ENCODE measurements at regions not wholly inside any gene's neighbourhood (a gene's known extent, or its start where the extent isn't known, plus 50 kb on each side); places are given as distances from the start of the nearest gene placed in this dataset.

- no peak for DNase-seq (ENCODE audit: low spot score)
Measured at GRCh38 chrX:110408949-110409588, 50.4 kb downstream of the RTL9 start.

GRCh38 chrX:110409925-110410324 is 51.3 kb downstream of the RTL9 start:
- DNase-seq (ENCODE audit: low spot score), result no peak

DNA sequence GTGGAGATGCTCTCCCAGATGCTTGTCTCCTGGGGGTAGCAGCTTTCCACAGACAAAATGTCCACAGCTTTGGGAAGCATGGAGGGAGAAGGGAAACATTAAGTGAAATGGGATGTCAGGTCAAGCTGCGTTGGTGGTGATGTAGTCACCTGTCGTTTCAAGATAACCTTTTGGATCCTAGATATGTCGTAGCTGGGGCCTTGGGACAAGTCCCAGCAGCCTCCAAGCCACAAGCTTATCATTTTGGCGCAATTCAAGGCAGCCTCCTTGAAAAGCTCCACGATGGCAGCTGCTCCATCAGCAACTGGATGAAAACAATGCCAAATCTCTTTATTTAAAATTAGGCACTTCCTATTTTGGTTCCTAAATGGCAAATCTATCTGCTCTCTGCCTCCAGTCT is 52.0 kb downstream of the RTL9 start:
- DNase-seq (ENCODE audit: low spot score), result no peak

GRCh38 chrX:110412971-110413726 is 54.5 kb downstream of the RTL9 start:
- DNase-seq (ENCODE audit: low spot score), result peak; percentile 42

DNA sequence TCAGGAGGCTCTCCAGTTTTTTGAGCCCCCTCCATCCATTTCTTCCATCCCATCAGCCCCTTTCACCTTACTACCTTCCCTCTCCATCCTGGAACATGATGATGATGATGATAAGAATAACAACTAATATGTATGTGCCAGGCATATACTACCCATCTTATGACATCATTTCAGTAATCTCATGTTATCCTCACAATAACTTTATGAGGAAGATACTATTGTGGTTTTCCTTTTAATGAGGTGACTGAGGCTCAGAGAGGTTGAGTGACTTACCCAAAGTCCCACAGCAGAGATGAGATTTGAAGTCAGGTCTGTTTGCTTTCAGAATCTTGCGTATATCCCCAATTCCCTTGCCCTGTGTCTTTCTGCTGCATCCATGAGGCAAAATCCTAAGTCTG is 55.1 kb downstream of the RTL9 start:
- DNase-seq (ENCODE audit: low spot score), result no peak

GRCh38 chrX:110414273-110414672 is 55.6 kb downstream of the RTL9 start:
- DNase-seq (ENCODE audit: low spot score), result no peak

GRCh38 chrX:110414679-110415439 is 56.2 kb downstream of the RTL9 start:
- DNase-seq (ENCODE audit: low spot score), result no peak

- no peak for DNase-seq (ENCODE audit: low spot score)
Measured at GRCh38 chrX:110415440-110416170, 57.0 kb downstream of the RTL9 start.

- DNase-seq (ENCODE audit: low spot score), result no peak
Measured at GRCh38 chrX:110417128-110417527, 58.5 kb downstream of the RTL9 start.

GRCh38 chrX:110418316-110419235 is 59.9 kb downstream of the RTL9 start:
- peak; percentile 9 for DNase-seq (ENCODE audit: low spot score)

DNA sequence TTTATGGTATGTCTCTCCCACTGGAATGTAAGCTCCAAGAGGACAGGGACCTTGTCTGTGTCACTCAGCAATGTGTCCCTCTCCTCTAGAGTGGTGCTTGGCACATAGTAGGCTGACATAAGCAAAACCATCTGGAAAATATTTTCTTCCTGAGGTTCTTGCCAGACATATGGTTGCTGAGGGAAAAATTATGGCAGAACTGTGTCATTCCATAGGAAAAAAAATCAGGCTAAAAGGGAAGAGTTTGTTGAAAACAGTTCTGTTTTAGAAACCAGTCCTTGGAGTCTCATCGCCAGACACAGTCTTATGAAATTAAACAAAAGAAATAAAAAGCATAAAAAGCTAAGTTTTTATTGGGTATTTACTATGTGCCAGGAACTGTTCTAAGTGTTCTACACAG is 60.9 kb downstream of the RTL9 start:
- no peak for DNase-seq (ENCODE audit: low spot score)

- peak; percentile 9 for DNase-seq (ENCODE audit: low spot score)
Measured at GRCh38 chrX:110420771-110421499, 62.3 kb downstream of the RTL9 start.

GRCh38 chrX:110421500-110422455 is 63.1 kb downstream of the RTL9 start:
- no peak for DNase-seq (ENCODE audit: low spot score)

DNA sequence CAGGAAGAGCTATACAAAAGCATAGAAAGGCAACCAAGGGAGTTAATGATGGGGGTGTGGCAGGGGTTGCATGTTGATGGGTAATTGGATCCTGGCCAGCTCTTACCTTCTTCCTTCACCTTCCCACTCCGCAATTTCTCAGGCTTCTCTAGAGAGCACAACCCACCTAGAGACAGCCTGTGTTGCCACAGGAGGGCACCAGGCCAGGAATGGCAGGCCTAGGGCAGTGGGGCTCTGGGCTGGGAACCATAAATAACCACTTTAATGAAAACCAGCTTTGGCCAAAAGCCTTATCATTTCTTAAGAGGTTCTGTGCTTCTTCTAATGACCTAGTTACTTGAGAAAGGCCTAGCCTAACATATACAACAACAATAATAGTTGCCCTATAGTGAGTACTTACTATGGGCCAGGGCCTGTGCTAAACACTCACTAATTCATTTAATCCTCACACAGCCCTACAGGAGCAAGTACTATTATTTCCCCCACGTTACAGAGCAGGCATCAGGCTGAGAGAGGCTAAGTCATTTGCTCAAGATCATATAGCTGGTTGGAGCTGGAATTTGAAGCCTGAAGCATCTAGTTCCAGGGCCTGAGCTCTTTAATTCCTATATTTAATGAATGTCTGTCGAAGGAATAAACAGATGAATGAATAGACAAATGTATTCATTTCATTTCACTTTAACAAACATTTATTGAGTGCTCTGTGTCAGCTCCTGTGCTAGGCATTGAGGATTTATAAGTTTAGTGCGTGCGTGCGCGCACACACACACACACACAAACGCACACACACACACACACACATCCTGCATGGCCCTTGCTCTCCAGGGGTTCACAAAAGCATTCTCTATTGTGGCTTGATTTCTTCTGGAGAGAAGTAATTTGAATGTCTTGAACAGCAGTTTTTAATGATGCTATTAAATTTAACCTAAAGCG is 66.8 kb downstream of the RTL9 start:
- DNase-seq (ENCODE audit: low spot score), result no peak

DNA sequence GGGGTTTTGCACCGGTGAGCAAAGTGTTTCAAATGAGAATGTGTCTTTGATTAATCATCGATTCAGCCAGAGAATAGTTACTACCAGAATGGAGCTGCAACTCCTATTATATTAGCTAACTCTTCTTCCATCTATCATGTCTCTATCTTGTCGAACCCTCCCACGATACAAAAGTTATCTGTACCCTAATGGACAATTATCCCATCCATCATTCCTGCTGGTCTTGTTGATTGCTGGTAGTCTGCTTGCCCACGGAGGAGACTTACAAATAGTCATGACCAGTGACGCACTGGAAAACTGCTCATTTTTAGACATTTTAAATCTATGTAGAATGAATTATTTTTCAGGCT is 67.5 kb downstream of the RTL9 start:
- no peak for DNase-seq (ENCODE audit: low spot score)

DNA sequence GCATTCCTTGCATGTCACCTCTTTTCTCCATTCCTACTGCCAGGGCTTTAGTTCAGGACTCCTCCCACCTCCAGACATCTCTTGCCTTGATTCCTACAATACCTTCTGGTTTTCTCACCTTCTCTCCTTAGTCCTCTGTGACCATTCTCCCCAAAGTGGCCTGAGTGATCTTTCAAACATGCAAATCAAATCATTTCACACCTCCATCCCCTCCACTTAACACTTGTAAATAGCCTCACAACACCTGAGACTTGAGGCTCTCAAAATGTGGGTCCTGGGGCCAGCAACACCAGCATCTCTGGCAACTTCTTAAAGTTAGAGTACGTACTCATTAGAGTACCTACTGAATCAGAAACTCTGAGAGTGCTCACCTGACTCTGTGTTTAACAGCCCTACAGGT is 68.4 kb downstream of the RTL9 start:
- DNase-seq (ENCODE audit: low spot score), result no peak

GRCh38 chrX:110428144-110428543 is 69.5 kb downstream of the RTL9 start:
- DNase-seq (ENCODE audit: low spot score), result no peak

DNA sequence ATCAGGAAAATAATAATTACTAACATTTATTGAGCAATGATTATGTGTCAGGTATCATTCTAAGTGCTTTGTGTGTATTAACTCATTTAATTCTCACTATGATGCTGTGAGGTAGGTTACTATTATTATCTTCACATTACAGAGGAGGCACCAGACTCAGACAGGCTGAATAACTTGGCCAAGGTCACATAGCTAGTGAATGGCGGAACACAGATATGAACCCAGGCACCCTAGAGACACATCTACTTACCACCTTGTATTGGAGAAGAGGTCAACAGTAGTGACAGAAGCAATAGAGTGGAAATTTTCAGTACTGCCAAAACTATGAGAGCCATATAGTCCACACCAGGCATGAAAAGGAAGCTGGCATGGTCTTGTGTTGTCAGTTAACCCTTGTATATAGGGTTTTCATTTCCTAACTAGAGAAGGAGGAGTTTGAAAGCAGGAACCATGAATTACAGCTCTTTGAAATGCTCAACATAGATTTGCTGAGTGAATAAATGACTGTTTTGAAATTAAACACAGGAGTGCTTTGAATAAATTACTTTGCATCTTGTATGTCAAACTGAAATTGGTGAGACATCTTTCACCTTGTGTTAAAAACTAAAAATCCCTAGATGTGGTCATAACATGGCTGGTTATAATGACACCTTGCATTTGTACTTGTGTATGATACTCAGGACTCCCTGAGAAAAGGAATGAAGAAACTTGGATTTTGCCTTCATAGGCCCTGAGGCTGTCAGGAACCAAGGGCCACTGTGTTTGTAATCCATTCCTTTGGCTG is 71.8 kb downstream of the RTL9 start:
- no peak for DNase-seq (ENCODE audit: low spot score)
